AG09319 (cell line): ENCODE measurements at regions not wholly inside any gene's neighbourhood (a gene's known extent, or its start where the extent isn't known, plus 50 kb on each side); places are given as distances from the start of the nearest gene placed in this dataset.

ENCODE experiments used
- DNase-seq: peaks from one replicate; pipeline ENCODE4 v3.0.0-alpha.2; 2010; ENCODE audit warnings: low read depth; ENCODE audit errors: extremely low read depth
- CTCF ChIP-seq: IDR thresholded peaks from 2 replicates; pipeline ENCODE4 v1.5.1; 2011; ENCODE audit warnings: low read depth, mild to moderate bottlenecking, inconsistent platforms, low read length, moderate library complexity

GRCh38 chr12:20211981-20212421 lies 156.3 kb upstream of the PDE3A start:
- no peak for TF ChIP-seq CTCF
- DNase-seq, result peak; percentile 2

GRCh38 chr12:20212658-20213555 lies 155.4 kb upstream of the PDE3A start:
- no peak for TF ChIP-seq CTCF
- DNase-seq, result peak; percentile 97

GRCh38 chr12:20213723-20214625 lies 154.4 kb upstream of the PDE3A start:
- TF ChIP-seq CTCF, result no peak
- DNase-seq, result peak; percentile 8

DNA sequence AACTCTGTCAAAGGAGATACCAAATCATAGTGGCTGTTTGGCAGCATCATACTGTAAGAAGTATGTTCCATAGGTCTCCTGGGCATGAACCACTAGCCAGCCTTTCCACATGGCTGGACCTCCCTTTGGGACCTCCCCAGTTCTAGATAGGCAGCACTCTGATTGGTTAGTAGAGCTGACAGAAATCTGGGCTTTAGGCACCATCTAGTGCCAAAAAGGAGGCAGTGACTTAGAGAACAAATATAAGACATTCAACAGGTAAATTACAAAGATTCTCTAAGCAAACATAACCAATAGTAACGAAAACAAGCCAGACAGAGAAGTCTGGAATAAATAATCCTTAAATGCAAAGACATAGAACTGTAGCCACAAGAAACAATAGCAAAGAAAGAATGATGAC lies 148.0 kb upstream of the PDE3A start:
- TF ChIP-seq CTCF, result peak; percentile 15
- peak; percentile 1 for DNase-seq

DNA sequence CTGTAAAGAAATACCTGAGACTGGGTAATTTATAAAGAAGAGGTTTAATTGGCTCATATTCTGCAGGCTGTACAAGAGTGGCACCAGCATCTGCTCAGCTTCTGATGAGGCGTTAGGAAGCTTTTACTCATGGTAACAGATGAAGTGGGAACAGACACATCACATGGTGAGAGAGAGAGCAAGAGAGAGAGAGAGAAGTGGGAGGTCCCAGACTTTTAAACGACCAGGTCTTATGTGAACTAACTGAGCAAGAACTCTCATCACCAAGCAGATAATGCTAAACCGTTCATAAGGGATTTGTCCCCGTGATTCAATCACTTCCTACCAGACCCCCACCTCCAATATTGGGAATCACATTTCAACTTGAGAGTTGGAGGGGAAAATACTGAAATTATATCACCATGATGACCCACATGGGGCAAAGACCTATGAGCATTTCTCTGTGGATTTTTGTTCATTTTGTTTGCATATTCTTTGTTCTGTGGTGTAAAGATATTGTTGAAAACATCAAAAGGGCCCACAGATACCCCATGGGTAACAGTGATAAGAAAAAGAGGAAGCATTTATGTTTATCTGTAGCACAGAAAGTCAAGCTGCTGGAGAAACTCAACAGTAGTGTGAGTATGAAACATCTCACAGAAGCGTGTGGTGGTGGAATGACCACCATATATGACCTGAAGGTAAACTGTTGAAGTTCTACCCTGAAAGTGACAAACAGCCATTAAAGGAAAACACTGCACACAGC lies 135.2 kb upstream of the PDE3A start:
- DNase-seq, result no peak
- TF ChIP-seq CTCF, result no peak

DNA sequence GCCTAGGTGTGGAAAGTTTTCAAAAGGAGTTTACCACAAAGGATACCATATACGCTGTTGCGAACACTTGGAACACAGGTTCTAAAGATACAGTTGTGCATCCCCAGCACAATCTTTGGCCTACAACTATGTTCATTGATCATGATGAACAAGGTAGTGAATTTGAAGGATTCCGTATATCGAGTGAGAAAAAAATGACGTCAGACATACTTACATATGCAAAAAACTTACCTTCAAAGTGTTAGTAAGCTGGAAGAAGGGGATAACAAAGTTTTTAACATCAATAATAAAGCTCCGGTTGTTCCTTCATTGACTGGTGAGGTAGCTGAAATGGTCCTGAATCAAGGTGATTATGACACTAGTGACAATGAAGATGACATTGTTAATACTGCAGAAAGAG lies 133.9 kb upstream of the PDE3A start:
- no peak for DNase-seq
- no peak for TF ChIP-seq CTCF
